Neutrophil (primary cell): ENCODE measurements at regions not wholly inside any gene's neighbourhood (a gene's known extent, or its start where the extent isn't known, plus 50 kb on each side); places are given as distances from the start of the nearest gene placed in this dataset.
"Not testable (repeated sequence)": the region's sequence is repeated elsewhere in the genome, so short reads cannot be mapped to it uniquely, and the experiment has no call there.

ENCODE experiments used
- H3K27ac ChIP-seq: fragments of 200-600 bp; sonication (generic); 2 replicates; pipeline ENCODE4 v1.5.1; 2016; ENCODE audit warnings: mild to moderate bottlenecking, moderate library complexity
- H3K27me3 ChIP-seq: fragments of 200-600 bp; sonication (generic); 2 replicates; pipeline ENCODE4 v1.6.0; 2016; ENCODE audit warnings: mild to moderate bottlenecking
- H3K36me3 ChIP-seq: fragments of 200-600 bp; sonication (generic); 2 replicates; pipeline ENCODE4 v1.5.1; 2017
- H3K4me1 ChIP-seq, 2 experiments: fragments of 200-600 bp in 1 of 2; sonication (generic) in 1 of 2; 1 replicate in 1 of 2; 2 replicates in 1 of 2; pipeline versions ENCODE4 v1.5.1 to v1.6.1; 2013 to 2016; ENCODE audit warnings: low read depth in 1 of 2, low read length in 1 of 2, mild to moderate bottlenecking in 1 of 2, moderate library complexity in 1 of 2; ENCODE audit not compliant: control insufficient read depth in 1 of 2, insufficient read depth in 1 of 2
- H3K4me3 ChIP-seq, 2 experiments: fragments of 200-600 bp in 1 of 2; sonication (generic) in 1 of 2; 1 replicate in 1 of 2; 2 replicates in 1 of 2; pipeline ENCODE4 v1.5.1; 2013 to 2016; ENCODE audit warnings: low read depth in 1 of 2, low read length in 1 of 2, mild to moderate bottlenecking in 1 of 2, moderate library complexity in 1 of 2
- H3K9me3 ChIP-seq: fragments of 200-600 bp; sonication (generic); 2 replicates; pipeline ENCODE4 v1.5.1; 2016
- CTCF ChIP-seq: fragments of 200-600 bp; sonication (generic); IDR thresholded peaks from 2 replicates; pipeline ENCODE4 v1.5.1; 2016; ENCODE audit warnings: antibody characterized with exemption

- Histone ChIP-seq H3K27me3 (peaks cover 46% of the 10 kb centered on the region), H3K36me3 (no peaks in the 10 kb centered on the region), H3K4me1 (no peaks in the 10 kb centered on the region), H3K9me3 (no peaks in the 10 kb centered on the region), H3K4me3 (no peak overlapping the region), H3K27ac (no peak overlapping the region)
- TF ChIP-seq CTCF: no peak
Observed at GRCh38 chr7:127476618-127477017, 84.1 kb upstream of the ZNF800 start.

GRCh38 chr7:127474457-127474856 lies 81.9 kb upstream of the ZNF800 start:
- no peak for TF ChIP-seq CTCF
- Histone ChIP-seq H3K27ac (no peak overlapping the region), H3K27me3 (peaks cover 35% of the 10 kb centered on the region), H3K4me3 (no peak overlapping the region), H3K9me3 (no peaks in the 10 kb centered on the region), H3K4me1 (no peaks in the 10 kb centered on the region), H3K36me3 (no peaks in the 10 kb centered on the region)

GRCh38 chr7:127473409-127473808 lies 80.9 kb upstream of the ZNF800 start:
- Histone ChIP-seq H3K27ac (no peak overlapping the region), H3K4me1 (no peaks in the 10 kb centered on the region), H3K4me3 (no peak overlapping the region), H3K9me3 (no peaks in the 10 kb centered on the region), H3K36me3 (no peaks in the 10 kb centered on the region), H3K27me3 (peaks cover 32% of the 10 kb centered on the region)
- no peak for TF ChIP-seq CTCF

GRCh38 chr7:127460077-127460476 lies 67.6 kb upstream of the ZNF800 start:
- peaks cover 3% of the 10 kb centered on the region for H3K27me3 ChIP-seq
- TF ChIP-seq CTCF: no peak
- no peaks in the 10 kb centered on the region for H3K4me1 ChIP-seq
- no peak overlapping the region for H3K4me3 ChIP-seq
- H3K36me3 ChIP-seq: no peaks in the 10 kb centered on the region
- no peak overlapping the region for H3K27ac ChIP-seq
- no peaks in the 10 kb centered on the region for H3K9me3 ChIP-seq

- H3K4me3 ChIP-seq, H3K27ac ChIP-seq, H3K4me1 ChIP-seq, H3K36me3 ChIP-seq: not testable (repeated sequence)
- Histone ChIP-seq H3K27me3 (peaks cover 18% of the 10 kb centered on the region), H3K9me3 (peaks cover 11% of the 10 kb centered on the region)
Observed at GRCh38 chr7:127451258-127451657, 58.8 kb upstream of the ZNF800 start.

GRCh38 chr7:127448566-127448965 lies 56.1 kb upstream of the ZNF800 start:
- H3K4me1 ChIP-seq: no peaks in the 10 kb centered on the region
- H3K27me3 ChIP-seq: peaks cover 25% of the 10 kb centered on the region
- no peaks in the 10 kb centered on the region for H3K36me3 ChIP-seq
- no peak for TF ChIP-seq CTCF
- H3K4me3 ChIP-seq: no peak overlapping the region
- peaks cover 14% of the 10 kb centered on the region for H3K9me3 ChIP-seq
- no peak overlapping the region for H3K27ac ChIP-seq
